ENCODE measurements at regions not wholly inside any gene's neighbourhood (a gene's known extent, or its start where the extent isn't known, plus 50 kb on each side); places are given as distances from the start of the nearest gene placed in this dataset.

DNA sequence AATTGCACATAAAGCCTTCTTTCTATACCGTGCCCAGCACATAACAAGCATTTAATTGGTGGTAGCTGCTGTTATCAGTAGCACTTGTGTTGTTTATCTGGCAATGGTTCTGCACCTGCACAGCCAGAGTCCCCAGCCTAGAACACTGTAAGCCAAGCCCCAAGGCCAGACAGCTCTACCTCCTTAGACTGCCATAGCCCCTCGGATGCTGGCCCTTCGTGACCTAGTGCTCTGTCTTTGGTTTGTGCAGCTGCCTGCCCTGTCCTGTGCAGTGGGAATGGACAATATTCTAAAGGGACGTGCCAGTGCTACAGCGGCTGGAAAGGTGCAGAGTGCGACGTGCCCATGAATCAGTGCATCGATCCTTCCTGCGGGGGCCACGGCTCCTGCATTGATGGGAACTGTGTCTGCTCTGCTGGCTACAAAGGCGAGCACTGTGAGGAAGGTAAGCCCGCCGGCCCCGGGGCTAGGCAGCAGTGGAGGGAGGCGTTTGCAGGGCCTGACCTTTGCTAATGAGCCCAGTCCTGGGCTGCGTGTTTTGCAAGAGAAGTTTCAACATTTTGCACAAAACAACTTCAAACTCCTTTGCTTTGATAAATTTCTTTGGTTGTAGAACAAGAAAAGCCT lies 173.3 kb upstream of the WWC1 start:
- ChIA-PET POLR2A (no interaction called here), CTCF (no interaction called here)
- H3K9me3 Mint-ChIP-seq (ENCODE audit: insufficient read depth), result no peaks in the 10 kb centered on the region
- Histone ChIP-seq H3K9me3 (ENCODE audit: control extremely low read depth in 1 of 3, control insufficient read depth in 2 of 3, insufficient read depth in 1 of 3, low read length in 2 of 3) (no peaks in the 10 kb centered on the region), H2AFZ (ENCODE audit: insufficient read depth, low read depth, low read length, poor library complexity, severe bottlenecking) (no peak overlapping the region), H3K27me3 (replicated peaks in 1 of 4; ENCODE audit: control extremely low read depth in 1 of 4, control insufficient read depth in 3 of 4, insufficient read depth in 4 of 4, low read length in 3 of 4) (no peaks in the 10 kb centered on the region), H3K4me2 (replicated peaks; ENCODE audit: low read depth, low read length, poor library complexity, severe bottlenecking) (no peak overlapping the region), H3K4me1 (ENCODE audit: control insufficient read depth in 2 of 2, insufficient read depth in 2 of 2, low read length in 2 of 2) (no peaks in the 10 kb centered on the region), H4K20me1 (ENCODE audit: control insufficient read depth, insufficient read depth, low read length, poor library complexity, severe bottlenecking) (no peaks in the 10 kb centered on the region), H3K27ac (ENCODE audit: low read length in 2 of 2) (no peak overlapping the region), H3K36me3 (replicated peaks in 1 of 2; ENCODE audit: control extremely low read depth in 1 of 2, control insufficient read depth in 1 of 2, extremely low read depth in 1 of 2, insufficient read depth in 2 of 2, low read length in 1 of 2) (no peaks in the 10 kb centered on the region), H3K9ac (ENCODE audit: low read length) (no peak overlapping the region), H3K4me3 (ENCODE audit: control extremely low read depth in 1 of 5, extremely low read depth in 1 of 5, insufficient read depth in 1 of 5, low read depth in 2 of 5, low read length in 4 of 5) (no peak overlapping the region), H3K79me2 (ENCODE audit: control insufficient read depth, insufficient read depth, low read length) (no peaks in the 10 kb centered on the region)
- ATAC-seq (ENCODE audit: low read depth), result no peak
- intact Hi-C loops (cut with micrococcal nuclease), result no loop called here
- H3K27me3 Mint-ChIP-seq, result peaks cover under 1% of the 10 kb centered on the region
- 88% methylated on average over 8 of the region's 16 CpGs for WGBS (ENCODE audit: insufficient coverage)
- TF ChIP-seq EZH2 (IDR thresholded peaks at IDR 0.05; ENCODE audit: borderline replicate concordance, insufficient read depth, low read depth, low read length, poor library complexity, severe bottlenecking), result no peak
- TF ChIP-seq, protein P1, sequence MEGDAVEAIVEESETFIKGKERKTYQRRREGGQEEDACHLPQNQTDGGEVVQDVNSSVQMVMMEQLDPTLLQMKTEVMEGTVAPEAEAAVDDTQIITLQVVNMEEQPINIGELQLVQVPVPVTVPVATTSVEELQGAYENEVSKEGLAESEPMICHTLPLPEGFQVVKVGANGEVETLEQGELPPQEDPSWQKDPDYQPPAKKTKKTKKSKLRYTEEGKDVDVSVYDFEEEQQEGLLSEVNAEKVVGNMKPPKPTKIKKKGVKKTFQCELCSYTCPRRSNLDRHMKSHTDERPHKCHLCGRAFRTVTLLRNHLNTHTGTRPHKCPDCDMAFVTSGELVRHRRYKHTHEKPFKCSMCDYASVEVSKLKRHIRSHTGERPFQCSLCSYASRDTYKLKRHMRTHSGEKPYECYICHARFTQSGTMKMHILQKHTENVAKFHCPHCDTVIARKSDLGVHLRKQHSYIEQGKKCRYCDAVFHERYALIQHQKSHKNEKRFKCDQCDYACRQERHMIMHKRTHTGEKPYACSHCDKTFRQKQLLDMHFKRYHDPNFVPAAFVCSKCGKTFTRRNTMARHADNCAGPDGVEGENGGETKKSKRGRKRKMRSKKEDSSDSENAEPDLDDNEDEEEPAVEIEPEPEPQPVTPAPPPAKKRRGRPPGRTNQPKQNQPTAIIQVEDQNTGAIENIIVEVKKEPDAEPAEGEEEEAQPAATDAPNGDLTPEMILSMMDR (IDR thresholded peaks at IDR 0.05), result no peak
- no peak overlapping the region for H3K27ac Mint-ChIP-seq
- no peak overlapping the region for H3K4me3 Mint-ChIP-seq
- H3K4me1 Mint-ChIP-seq, result no peaks in the 10 kb centered on the region
- no peak for DNase-seq

- Histone ChIP-seq H3K9ac (ENCODE audit: low read length) (no peak overlapping the region), H3K27me3 (replicated peaks in 1 of 4; ENCODE audit: control extremely low read depth in 1 of 4, control insufficient read depth in 3 of 4, insufficient read depth in 4 of 4, low read length in 3 of 4) (no peaks in the 10 kb centered on the region), H3K4me1 (ENCODE audit: control insufficient read depth in 2 of 2, insufficient read depth in 2 of 2, low read length in 2 of 2) (no peaks in the 10 kb centered on the region), H3K36me3 (replicated peaks in 1 of 2; ENCODE audit: control extremely low read depth in 1 of 2, control insufficient read depth in 1 of 2, extremely low read depth in 1 of 2, insufficient read depth in 2 of 2, low read length in 1 of 2) (no peaks in the 10 kb centered on the region), H3K4me3 (ENCODE audit: control extremely low read depth in 1 of 5, extremely low read depth in 1 of 5, insufficient read depth in 1 of 5, low read depth in 2 of 5, low read length in 4 of 5) (no peak overlapping the region), H4K20me1 (ENCODE audit: control insufficient read depth, insufficient read depth, low read length, poor library complexity, severe bottlenecking) (no peaks in the 10 kb centered on the region), H2AFZ (ENCODE audit: insufficient read depth, low read depth, low read length, poor library complexity, severe bottlenecking) (no peak overlapping the region), H3K9me3 (ENCODE audit: control extremely low read depth in 1 of 3, control insufficient read depth in 2 of 3, insufficient read depth in 1 of 3, low read length in 2 of 3) (no peaks in the 10 kb centered on the region), H3K27ac (ENCODE audit: low read length in 2 of 2) (no peak overlapping the region), H3K79me2 (ENCODE audit: control insufficient read depth, insufficient read depth, low read length) (no peaks in the 10 kb centered on the region), H3K4me2 (replicated peaks; ENCODE audit: low read depth, low read length, poor library complexity, severe bottlenecking) (no peak overlapping the region)
- TF ChIP-seq, protein P1 (IDR thresholded peaks at IDR 0.05), result no peak
- no peak for TF ChIP-seq EZH2 (IDR thresholded peaks at IDR 0.05; ENCODE audit: borderline replicate concordance, insufficient read depth, low read depth, low read length, poor library complexity, severe bottlenecking)
- no peak overlapping the region for H3K27ac Mint-ChIP-seq
- ChIA-PET CTCF (no interaction called here), POLR2A (no interaction called here)
- H3K27me3 Mint-ChIP-seq, result peaks cover 4% of the 10 kb centered on the region
- DNase-seq, result no peak
- 90% methylated on average over 3 of the region's 10 CpGs for WGBS (ENCODE audit: insufficient coverage)
- no peaks in the 10 kb centered on the region for H3K4me1 Mint-ChIP-seq
- intact Hi-C loops (cut with micrococcal nuclease), result no loop called here
- no peaks in the 10 kb centered on the region for H3K9me3 Mint-ChIP-seq (ENCODE audit: insufficient read depth)
- ATAC-seq (ENCODE audit: low read depth), result no peak
- no peak overlapping the region for H3K4me3 Mint-ChIP-seq
Measured at GRCh38 chr5:168120401-168121137, 170.9 kb upstream of the WWC1 start.
